OCI-LY1 (cell line): ENCODE measurements at regions not wholly inside any gene's neighbourhood (a gene's known extent, or its start where the extent isn't known, plus 50 kb on each side); places are given as distances from the start of the nearest gene placed in this dataset.
"Not testable (repeated sequence)": the region's sequence is repeated elsewhere in the genome, so short reads cannot be mapped to it uniquely, and the experiment has no call there.

Experiments used
- H2AFZ ChIP-seq: fragments of 200-600 bp; sonication (generic), shearing (Covaris generic); 2 replicates; pipeline ENCODE4 v1.6.0; 2014; ENCODE audit warnings: antibody characterized with exemption, mild to moderate bottlenecking, low read length
- H3F3A ChIP-seq: fragments of 200-600 bp; sonication (generic), shearing (Covaris generic); 2 replicates; pipeline ENCODE4 v1.6.0; 2014; ENCODE audit warnings: mild to moderate bottlenecking, antibody characterized with exemption, low read length, moderate library complexity; ENCODE audit not compliant: insufficient read depth
- H3K27ac ChIP-seq: fragments of 200-600 bp; sonication (generic); 2 replicates; pipeline ENCODE4 v1.5.1; 2014; ENCODE audit warnings: low read length, mixed run types, mild to moderate bottlenecking, low read depth; ENCODE audit not compliant: poor library complexity, severe bottlenecking
- H3K27me3 ChIP-seq: fragments of 200-600 bp; sonication (generic); 2 replicates; pipeline ENCODE4 v1.6.0; 2014; ENCODE audit warnings: antibody characterized with exemption, mild to moderate bottlenecking, low read length, moderate library complexity; ENCODE audit not compliant: insufficient read depth
- H3K36me3 ChIP-seq: fragments of 200-600 bp; sonication (generic); 2 replicates; pipeline ENCODE4 v1.6.1; 2014; ENCODE audit warnings: mild to moderate bottlenecking, antibody characterized with exemption, low read length, moderate library complexity, mixed read lengths; ENCODE audit not compliant: insufficient read depth
- H3K4me1 ChIP-seq: fragments of 200-600 bp; sonication (generic); 2 replicates; pipeline ENCODE4 v1.5.1; 2014; ENCODE audit warnings: mild to moderate bottlenecking, low read length, moderate library complexity; ENCODE audit not compliant: insufficient read depth, severe bottlenecking
- H3K4me2 ChIP-seq: fragments of 200-600 bp; sonication (generic), shearing (Covaris generic); 2 replicates; pipeline ENCODE4 v1.6.1; 2014; ENCODE audit warnings: low read length
- H3K4me3 ChIP-seq: fragments of 200-600 bp; sonication (generic); 2 replicates; pipeline ENCODE4 v1.5.1; 2014; ENCODE audit warnings: low read length, low read depth, mild to moderate bottlenecking, mixed read lengths; ENCODE audit not compliant: poor library complexity, severe bottlenecking
- H3K79me2 ChIP-seq: fragments of 200-600 bp; shearing (Covaris generic); 2 replicates; pipeline ENCODE4 v1.6.1; 2016; ENCODE audit warnings: mixed run types, low read length, mixed read lengths; ENCODE audit not compliant: insufficient read depth
- H3K9ac ChIP-seq: fragments of 200-600 bp; sonication (generic), shearing (Covaris generic); 2 replicates; pipeline ENCODE4 v1.6.1; 2014; ENCODE audit warnings: mild to moderate bottlenecking, low read length, mixed read lengths
- H3K9me2 ChIP-seq: fragments of 200-600 bp; sonication (generic), shearing (Covaris generic); 2 replicates; pipeline ENCODE4 v1.6.1; 2014; ENCODE audit warnings: low read depth, mild to moderate bottlenecking, low read length, mixed read lengths
- H3K9me3 ChIP-seq: fragments of 200-600 bp; shearing (Covaris generic); 2 replicates; pipeline ENCODE4 v1.6.1; 2014; ENCODE audit warnings: low read length, mixed read lengths
- H4K20me1 ChIP-seq: fragments of 200-600 bp; sonication (generic), shearing (Covaris generic); 2 replicates; pipeline ENCODE4 v1.6.0; 2016; ENCODE audit warnings: mild to moderate bottlenecking, low read length; ENCODE audit not compliant: insufficient read depth
- CTCF ChIP-seq: fragments of 200-600 bp; sonication (generic), shearing (Covaris generic); IDR thresholded peaks from 2 replicates; pipeline ENCODE4 v1.5.1; 2017; ENCODE audit warnings: mild to moderate bottlenecking, antibody characterized with exemption, low read length, moderate library complexity, mixed read lengths
- EZH2 ChIP-seq: fragments of 200-600 bp; sonication (generic), shearing (Covaris generic); IDR thresholded peaks from 2 replicates; pipeline ENCODE4 v1.8.0; 2017; ENCODE audit warnings: borderline replicate concordance, mixed run types, mild to moderate bottlenecking, antibody characterized with exemption, low read length, moderate library complexity, mixed read lengths

GRCh38 chr21:14614287-14614686 is 68.2 kb upstream of the SAMSN1 start:
- Histone ChIP-seq H3K4me2 (no peak overlapping the region), H3K36me3 (no peaks in the 10 kb centered on the region), H3K27ac (no peak overlapping the region), H4K20me1 (no peaks in the 10 kb centered on the region), H3K9ac (no peak overlapping the region), H3F3A (no peaks in the 10 kb centered on the region), H3K9me2 (no peaks in the 10 kb centered on the region), H3K4me3 (no peak overlapping the region), H3K79me2 (no peaks in the 10 kb centered on the region), H3K9me3 (no peaks in the 10 kb centered on the region), H3K27me3 (no peaks in the 10 kb centered on the region), H3K4me1 (peaks cover 26% of the 10 kb centered on the region), H2AFZ (no peak overlapping the region)
- no peak for TF ChIP-seq EZH2
- no peak for TF ChIP-seq CTCF

- H3K9me2 ChIP-seq = no peaks in the 10 kb centered on the region
- H3K4me1 ChIP-seq = peaks cover 26% of the 10 kb centered on the region
- TF ChIP-seq CTCF = no peak
- no peak for TF ChIP-seq EZH2
- H3K4me2 ChIP-seq = no peak overlapping the region
- no peaks in the 10 kb centered on the region for H3K79me2 ChIP-seq
- no peaks in the 10 kb centered on the region; the same call in 1 of the 2 replicates for H3F3A ChIP-seq
- H3K27ac ChIP-seq = no peak overlapping the region
- H3K27me3 ChIP-seq = no peaks in the 10 kb centered on the region
- H4K20me1 ChIP-seq = no peaks in the 10 kb centered on the region
- no peak overlapping the region for H3K4me3 ChIP-seq
- H3K9me3 ChIP-seq = no peaks in the 10 kb centered on the region
- no peak overlapping the region for H3K9ac ChIP-seq
- no peak overlapping the region for H2AFZ ChIP-seq
- no peaks in the 10 kb centered on the region for H3K36me3 ChIP-seq
These were observed 67.5 kb upstream of the SAMSN1 start for GRCh38 chr21:14613486-14614224.

GRCh38 chr21:14610119-14610518 is 64.0 kb upstream of the SAMSN1 start:
- not testable (repeated sequence) for H2AFZ ChIP-seq, H3K27me3 ChIP-seq, H3K9me3 ChIP-seq, H3K79me2 ChIP-seq, H3K9me2 ChIP-seq, H3K4me1 ChIP-seq, H3K4me2 ChIP-seq, H3K27ac ChIP-seq, H3K4me3 ChIP-seq, H4K20me1 ChIP-seq, H3K9ac ChIP-seq, H3F3A ChIP-seq, H3K36me3 ChIP-seq

GRCh38 chr21:14609274-14609673 is 63.2 kb upstream of the SAMSN1 start:
- Histone ChIP-seq H3K4me3 (no peak overlapping the region), H3K27ac (no peak overlapping the region), H2AFZ (no peak overlapping the region), H3K9me2 (no peaks in the 10 kb centered on the region), H3K4me1 (no peaks in the 10 kb centered on the region), H3K36me3 (no peaks in the 10 kb centered on the region), H4K20me1 (no peaks in the 10 kb centered on the region), H3K4me2 (no peak overlapping the region), H3K27me3 (no peaks in the 10 kb centered on the region), H3K9ac (no peak overlapping the region), H3F3A (no peaks in the 10 kb centered on the region; the same call in 1 of the 2 replicates), H3K9me3 (no peaks in the 10 kb centered on the region), H3K79me2 (no peaks in the 10 kb centered on the region)
- TF ChIP-seq CTCF (no peak), EZH2 (no peak)
